ENCODE measurements at regions not wholly inside any gene's neighbourhood (a gene's known extent, or its start where the extent isn't known, plus 50 kb on each side); places are given as distances from the start of the nearest gene placed in this dataset.

- 46 to 47% methylated on average over 4 of the region's 4 CpGs for WGBS, 2 donors
- intact Hi-C loops (cut with DNase I), result no loop called here
- Histone ChIP-seq H3K4me1 (peaks cover 0 to 11% (median 10%) of the 10 kb centered on the region in 3 donors), H3K4me3 (no peak overlapping the region), H3K27me3 (no peaks in the 10 kb centered on the region), H3K27ac (peak overlapping the region in 2 of 4 donors; percentile 15 to 23), H3K9me3 (no peaks in the 10 kb centered on the region), H3K36me3 (no peaks in the 10 kb centered on the region)
- no peak for DNase-seq
- no peak for TF ChIP-seq POLR2A (IDR thresholded peaks at IDR 0.05)
- TF ChIP-seq, protein P1, sequence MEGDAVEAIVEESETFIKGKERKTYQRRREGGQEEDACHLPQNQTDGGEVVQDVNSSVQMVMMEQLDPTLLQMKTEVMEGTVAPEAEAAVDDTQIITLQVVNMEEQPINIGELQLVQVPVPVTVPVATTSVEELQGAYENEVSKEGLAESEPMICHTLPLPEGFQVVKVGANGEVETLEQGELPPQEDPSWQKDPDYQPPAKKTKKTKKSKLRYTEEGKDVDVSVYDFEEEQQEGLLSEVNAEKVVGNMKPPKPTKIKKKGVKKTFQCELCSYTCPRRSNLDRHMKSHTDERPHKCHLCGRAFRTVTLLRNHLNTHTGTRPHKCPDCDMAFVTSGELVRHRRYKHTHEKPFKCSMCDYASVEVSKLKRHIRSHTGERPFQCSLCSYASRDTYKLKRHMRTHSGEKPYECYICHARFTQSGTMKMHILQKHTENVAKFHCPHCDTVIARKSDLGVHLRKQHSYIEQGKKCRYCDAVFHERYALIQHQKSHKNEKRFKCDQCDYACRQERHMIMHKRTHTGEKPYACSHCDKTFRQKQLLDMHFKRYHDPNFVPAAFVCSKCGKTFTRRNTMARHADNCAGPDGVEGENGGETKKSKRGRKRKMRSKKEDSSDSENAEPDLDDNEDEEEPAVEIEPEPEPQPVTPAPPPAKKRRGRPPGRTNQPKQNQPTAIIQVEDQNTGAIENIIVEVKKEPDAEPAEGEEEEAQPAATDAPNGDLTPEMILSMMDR (IDR thresholded peaks at IDR 0.05), result no peak
Observed at GRCh38 chr6:140320081-140321080, 945.9 kb upstream of the CITED2 start.

- H3K4me1 ChIP-seq, result peaks cover 0 to 11% (median 10%) of the 10 kb centered on the region in 3 donors
- WGBS, 2 donors, result 27 to 37% methylated on average over 2 of the region's 2 CpGs
Observed at GRCh38 chr6:140319209-140319608, 944.8 kb upstream of the CITED2 start.

DNA sequence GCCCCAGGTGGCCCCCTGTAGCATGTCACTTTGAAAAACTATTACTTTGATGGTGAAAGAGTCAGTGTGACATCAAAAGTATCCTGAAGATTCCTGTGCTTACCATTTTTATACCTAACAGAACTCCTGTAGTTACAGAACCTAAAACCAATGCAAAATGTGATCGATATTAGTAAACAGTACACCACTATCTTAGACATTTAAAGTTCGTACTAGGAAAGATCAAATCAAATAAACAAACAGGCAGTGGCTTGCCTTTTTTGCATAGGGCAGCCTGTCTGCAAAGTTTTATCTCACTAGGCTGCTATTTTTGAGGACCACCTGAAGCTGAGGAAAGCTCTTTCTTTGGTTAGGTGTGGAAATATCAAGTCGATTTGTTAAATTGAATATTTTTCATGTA is 944.0 kb upstream of the CITED2 start:
- Histone ChIP-seq H3K9me3 (no peaks in the 10 kb centered on the region), H3K27ac (no peak overlapping the region), H3K36me3 (no peaks in the 10 kb centered on the region), H3K27me3 (no peaks in the 10 kb centered on the region), H3K4me3 (no peak overlapping the region), H3K4me1 (peaks cover 0 to 11% (median 10%) of the 10 kb centered on the region in 3 donors)
- DNase-seq, result no peak
- 84 to 88% methylated on average over 3 of the region's 3 CpGs for WGBS, 2 donors
- TF ChIP-seq, protein P1 (IDR thresholded peaks at IDR 0.05), result no peak
- intact Hi-C loops (cut with DNase I), result no loop called here

More at GRCh38 chr6:140319209-140319608, 944.8 kb upstream of the CITED2 start:
- no peak overlapping the region for H3K27ac ChIP-seq
- no peaks in the 10 kb centered on the region for H3K36me3 ChIP-seq
- no peaks in the 10 kb centered on the region for H3K9me3 ChIP-seq
- peak overlapping the region in 1 of 4 donors; percentile 41 for H3K4me3 ChIP-seq
- DNase-seq, result no peak
- H3K27me3 ChIP-seq, result no peaks in the 10 kb centered on the region
- intact Hi-C loops (cut with DNase I), result no loop called here
- no peak for TF ChIP-seq POLR2A (IDR thresholded peaks at IDR 0.05)
- TF ChIP-seq, protein P1 (IDR thresholded peaks at IDR 0.05), result no peak

GRCh38 chr6:140317950-140318349 is 943.5 kb upstream of the CITED2 start:
- no peaks in the 10 kb centered on the region for H3K9me3 ChIP-seq
- H3K4me3 ChIP-seq, result no peak overlapping the region
- intact Hi-C loops (cut with DNase I), result no loop called here
- H3K27me3 ChIP-seq, result no peaks in the 10 kb centered on the region
- H3K4me1 ChIP-seq, result peaks cover 0 to 11% (median 10%) of the 10 kb centered on the region in 3 donors
- no peak overlapping the region for H3K27ac ChIP-seq
- 78% methylated on average over 2 of the region's 2 CpGs for WGBS, 2 donors
- DNase-seq, result no peak
- TF ChIP-seq POLR2A (IDR thresholded peaks at IDR 0.05), result no peak
- TF ChIP-seq, protein P1 (IDR thresholded peaks at IDR 0.05), result no peak
- no peaks in the 10 kb centered on the region for H3K36me3 ChIP-seq

DNA sequence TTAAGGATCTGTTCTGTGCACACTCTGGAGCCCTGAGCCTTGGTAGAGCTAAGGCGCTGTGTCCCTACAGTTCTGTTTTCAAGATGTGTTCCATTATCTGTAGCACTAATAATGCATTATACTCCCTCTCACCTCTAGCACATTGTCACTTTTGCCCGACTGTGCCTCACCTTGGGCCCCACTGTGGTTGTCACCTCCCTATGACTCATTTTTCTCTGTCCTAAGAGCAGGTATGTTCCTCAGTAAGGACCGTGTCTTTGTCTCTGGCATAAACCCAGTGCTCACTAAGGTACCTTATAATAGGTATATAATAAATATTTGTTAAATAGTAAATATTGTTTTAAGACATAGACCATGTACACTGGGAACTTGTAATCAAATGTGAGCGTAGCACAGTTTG is 942.5 kb upstream of the CITED2 start:
- Histone ChIP-seq H3K4me1 (peaks cover 0 to 11% (median 10%) of the 10 kb centered on the region in 3 donors), H3K27ac (no peak overlapping the region), H3K9me3 (no peaks in the 10 kb centered on the region), H3K27me3 (no peaks in the 10 kb centered on the region), H3K36me3 (no peaks in the 10 kb centered on the region), H3K4me3 (no peak overlapping the region)
- intact Hi-C loops (cut with DNase I), result no loop called here
- TF ChIP-seq, protein P1 (IDR thresholded peaks at IDR 0.05), result no peak
- no peak for TF ChIP-seq POLR2A (IDR thresholded peaks at IDR 0.05)
- no peak for DNase-seq
- 70 to 89% methylated on average over 4 of the region's 4 CpGs for WGBS, 2 donors
